CD4-positive, alpha-beta T cell (primary cell): ENCODE measurements at regions not wholly inside any gene's neighbourhood (a gene's known extent, or its start where the extent isn't known, plus 50 kb on each side); places are given as distances from the start of the nearest gene placed in this dataset.

Experiments
- ATAC-seq: fragments of 200-7000 bp; cut with Tn5 transposase; one replicate; pipeline ENCODE4 v1.10.0; 2022; ENCODE audit warnings: mild to moderate bottlenecking; ENCODE audit not compliant: poor library complexity
- CTCF ChIA-PET: fragments of 350-600 bp; sonication (Branson Sonifier 250); formaldehyde crosslinking; loops from one replicate; lab custom pipeline; 2021; ENCODE audit warnings: antibody characterized with exemption, inconsistent platforms; lab: Charles Lee
- POLR2A ChIA-PET: fragments of 350-600 bp; sonication (Branson Sonifier 250); formaldehyde crosslinking; loops from one replicate; lab custom pipeline; 2021; ENCODE audit warnings: antibody characterized with exemption, inconsistent platforms; lab: Charles Lee
- DNase-seq, 14 experiments: peaks; one replicate each; pipeline ENCODE4 v3.0.0-alpha.2; 2013 to 2020; ENCODE audit warnings: mixed read lengths in 2 of 14
- H3K27ac ChIP-seq, 2 donors: one replicate each; pipeline versions ENCODE4 v1.5.1 to v1.7.0; 2013; ENCODE audit warnings: low read length in 2 of 2, low read depth in 1 of 2, mild to moderate bottlenecking in 1 of 2
- H3K27me3 ChIP-seq, 2 experiments: 1 replicate in 1 of 2; 2 replicates in 1 of 2; pipeline versions ENCODE4 v1.6.1 to v1.7.0; 2013; ENCODE audit warnings: low read length in 2 of 2, control low read depth in 1 of 2, mild to moderate bottlenecking in 1 of 2, moderate library complexity in 1 of 2; ENCODE audit not compliant: insufficient read depth in 2 of 2, control insufficient read depth in 1 of 2
- H3K36me3 ChIP-seq: one replicate; pipeline ENCODE4 v1.6.1; 2013; ENCODE audit warnings: low read length, control low read depth; ENCODE audit not compliant: insufficient read depth
- H3K4me1 ChIP-seq: one replicate; pipeline ENCODE4 v1.6.1; 2013; ENCODE audit warnings: low read length, control low read depth; ENCODE audit not compliant: insufficient read depth
- H3K4me3 ChIP-seq: one replicate; pipeline ENCODE4 v1.5.1; 2013; ENCODE audit warnings: mild to moderate bottlenecking, low read length, moderate library complexity
- H3K9me3 ChIP-seq, 2 experiments: 1 replicate in 1 of 2; 2 replicates in 1 of 2; pipeline versions ENCODE4 v1.6.1 to v1.7.0; 2013; ENCODE audit warnings: low read length in 2 of 2, mild to moderate bottlenecking in 2 of 2, control low read depth in 1 of 2, moderate library complexity in 1 of 2; ENCODE audit not compliant: control insufficient read depth in 1 of 2, insufficient read depth in 1 of 2
- H3K27ac Mint-ChIP-seq: one replicate; pipeline ENCODE4 v1.8.0; 2020; ENCODE audit warnings: mixed read lengths
- H3K27me3 Mint-ChIP-seq: one replicate; pipeline ENCODE4 v1.8.0; 2021; ENCODE audit warnings: mixed read lengths
- H3K36me3 Mint-ChIP-seq: one replicate; pipeline ENCODE4 v1.8.0; 2021; ENCODE audit warnings: low read depth, mixed read lengths
- H3K4me1 Mint-ChIP-seq: one replicate; pipeline ENCODE4 v1.8.0; 2021; ENCODE audit warnings: low read depth, mixed read lengths
- H3K4me3 Mint-ChIP-seq: one replicate; pipeline ENCODE4 v1.8.0; 2020; ENCODE audit warnings: mild to moderate bottlenecking, mixed read lengths
- H3K9me3 Mint-ChIP-seq: one replicate; pipeline ENCODE4 v1.8.0; 2020; ENCODE audit warnings: mixed read lengths
- CTCF ChIP-seq: fragments of 200-600 bp; IDR thresholded peaks from one replicate; pipeline ENCODE4 v1.8.0; 2022; ENCODE audit warnings: antibody characterized with exemption, mild to moderate bottlenecking
- intact Hi-C, 2 experiments: fragments of 100-400 bp; cut with DNase I in 1 of 2; cut with micrococcal nuclease in 1 of 2; formaldehyde crosslinking; loops; one replicate each; pipeline versions ENCODE4 v1.15.1 to v1.9.0; 2023 to 2025; cut with DNase I, micrococcal nuclease

GRCh38 chr4:154958621-154959358, 177.7 kb downstream of the RBM46 start:
- no peak for ATAC-seq
- Mint-ChIP-seq H3K4me1 (no peaks in the 10 kb centered on the region), H3K9me3 (peaks cover 4% of the 10 kb centered on the region), H3K4me3 (no peak overlapping the region), H3K27ac (no peak overlapping the region), H3K27me3 (no peaks in the 10 kb centered on the region), H3K36me3 (no peaks in the 10 kb centered on the region)
- no peak overlapping the region for H3K27ac ChIP-seq
- H3K9me3 ChIP-seq = peaks cover 0 to 5% of the 10 kb centered on the region in 2 experiments
- H3K36me3 ChIP-seq = no peaks in the 10 kb centered on the region
- TF ChIP-seq CTCF = no peak
- intact Hi-C loops = no loop called here
- DNase-seq = no peak
- H3K4me3 ChIP-seq = no peak overlapping the region
- H3K27me3 ChIP-seq = no peaks in the 10 kb centered on the region
- CTCF ChIA-PET = no interaction called here
- no peaks in the 10 kb centered on the region for H3K4me1 ChIP-seq
- POLR2A ChIA-PET = no interaction called here

GRCh38 chr4:154959756-154960155, 178.7 kb downstream of the RBM46 start:
- no peak overlapping the region for H3K4me3 ChIP-seq
- CTCF ChIA-PET = interaction anchor here (1.4 kb wide), 1 partner anchor 11 kb away, joined by 3 read pairs; no protein-coding TSS in a partner anchor

GRCh38 chr4:154960476-154960875, 179.4 kb downstream of the RBM46 start:
- no peak overlapping the region for H3K4me3 ChIP-seq
- no peaks in the 10 kb centered on the region for H3K4me1 ChIP-seq
- H3K36me3 ChIP-seq = no peaks in the 10 kb centered on the region
- no peaks in the 10 kb centered on the region for H3K9me3 Mint-ChIP-seq
- ChIA-PET POLR2A (no interaction called here), CTCF (interaction anchor here (1.4 kb wide), 1 partner anchor 11 kb away, joined by 3 read pairs; no protein-coding TSS in a partner anchor)
- H3K27me3 Mint-ChIP-seq = no peaks in the 10 kb centered on the region
- H3K27ac Mint-ChIP-seq = no peak overlapping the region
- H3K36me3 Mint-ChIP-seq = no peaks in the 10 kb centered on the region
- no peaks in the 10 kb centered on the region for H3K27me3 ChIP-seq
- H3K9me3 ChIP-seq = no peaks in the 10 kb centered on the region
- no peak for TF ChIP-seq CTCF
- ATAC-seq = no peak
- no peak overlapping the region for H3K27ac ChIP-seq
- no peaks in the 10 kb centered on the region for H3K4me1 Mint-ChIP-seq
- intact Hi-C loops = no loop called here
- H3K4me3 Mint-ChIP-seq = no peak overlapping the region
- no peak for DNase-seq

More at GRCh38 chr4:154959756-154960155, 178.7 kb downstream of the RBM46 start:
- H3K4me3 Mint-ChIP-seq = no peak overlapping the region
- Histone ChIP-seq H3K4me1 (no peaks in the 10 kb centered on the region), H3K27ac (no peak overlapping the region), H3K27me3 (no peaks in the 10 kb centered on the region), H3K9me3 (no peaks in the 10 kb centered on the region), H3K36me3 (no peaks in the 10 kb centered on the region)
- POLR2A ChIA-PET = no interaction called here
- ATAC-seq (no peak), DNase-seq (no peak)
- TF ChIP-seq CTCF = no peak
- no peaks in the 10 kb centered on the region for H3K27me3 Mint-ChIP-seq
- intact Hi-C loops = no loop called here
- no peaks in the 10 kb centered on the region for H3K9me3 Mint-ChIP-seq
- no peaks in the 10 kb centered on the region for H3K36me3 Mint-ChIP-seq
- H3K4me1 Mint-ChIP-seq = no peaks in the 10 kb centered on the region
- no peak overlapping the region for H3K27ac Mint-ChIP-seq
